Astrocyte (in vitro differentiated cells and primary cell): ENCODE measurements at regions not wholly inside any gene's neighbourhood (a gene's known extent, or its start where the extent isn't known, plus 50 kb on each side); places are given as distances from the start of the nearest gene placed in this dataset.

Source experiments
- DNase-seq: peaks from one replicate; pipeline ENCODE4 v3.0.0-alpha.2; 2010; ENCODE audit warnings: low read depth
- FAIRE-seq: peaks from 2 replicates; lab custom pipeline; 2011; peaks lifted over from hg19 to GRCh38; lab: Jason Lieb, UNC
- H2AFZ ChIP-seq: 2 replicates; pipeline ENCODE4 v1.6.0; 2012; ENCODE audit warnings: low read depth, low read length, inconsistent platforms
- H3K27ac ChIP-seq: 2 replicates; pipeline ENCODE4 v1.5.1; 2011; ENCODE audit warnings: low read depth, low read length, inconsistent platforms
- H3K27me3 ChIP-seq: 2 replicates; pipeline ENCODE4 v1.6.0; 2011; ENCODE audit warnings: low read length, inconsistent platforms; ENCODE audit not compliant: insufficient read depth
- H3K36me3 ChIP-seq: 2 replicates; pipeline ENCODE4 v1.5.1; 2011; ENCODE audit warnings: low read length, inconsistent platforms; ENCODE audit not compliant: insufficient read depth
- H3K4me1 ChIP-seq: 2 replicates; pipeline ENCODE4 v1.5.1; 2011; ENCODE audit warnings: low read length, inconsistent platforms; ENCODE audit not compliant: insufficient read depth
- H3K4me2 ChIP-seq: 2 replicates; pipeline ENCODE4 v1.6.0; 2012; ENCODE audit warnings: low read length, inconsistent platforms
- H3K4me3 ChIP-seq: 2 replicates; pipeline ENCODE4 v1.5.1; 2011; ENCODE audit warnings: low read depth, mild to moderate bottlenecking, low read length, inconsistent platforms; ENCODE audit not compliant: insufficient read depth
- H3K79me2 ChIP-seq: 2 replicates; pipeline ENCODE4 v1.6.0; 2012; ENCODE audit warnings: mild to moderate bottlenecking, low read length, inconsistent platforms; ENCODE audit not compliant: insufficient read depth
- H3K9ac ChIP-seq: 2 replicates; pipeline ENCODE4 v1.6.0; 2012; ENCODE audit warnings: mild to moderate bottlenecking, low read length, inconsistent platforms
- H3K9me3 ChIP-seq: 2 replicates; pipeline ENCODE4 v1.5.1; 2012; ENCODE audit warnings: low read depth, mild to moderate bottlenecking, low read length, inconsistent platforms; ENCODE audit not compliant: insufficient read depth
- H4K20me1 ChIP-seq: 2 replicates; pipeline ENCODE4 v1.6.0; 2012; ENCODE audit warnings: low read length, inconsistent platforms; ENCODE audit not compliant: insufficient read depth
- H3K27ac Mint-ChIP-seq: one replicate; pipeline ENCODE4 v1.8.0; 2021; ENCODE audit warnings: mild to moderate bottlenecking, mixed read lengths; ENCODE audit not compliant: unreplicated experiment
- H3K27me3 Mint-ChIP-seq: one replicate; pipeline ENCODE4 v1.8.0; 2021; ENCODE audit warnings: low read depth, mixed read lengths; ENCODE audit not compliant: unreplicated experiment
- H3K36me3 Mint-ChIP-seq: one replicate; pipeline ENCODE4 v1.8.0; 2021; ENCODE audit warnings: low read depth, mixed read lengths; ENCODE audit not compliant: unreplicated experiment
- H3K4me1 Mint-ChIP-seq: one replicate; pipeline ENCODE4 v1.8.0; 2021; ENCODE audit warnings: low read depth, mixed read lengths; ENCODE audit not compliant: unreplicated experiment
- H3K4me3 Mint-ChIP-seq: one replicate; pipeline ENCODE4 v1.8.0; 2021; ENCODE audit warnings: mild to moderate bottlenecking, moderate library complexity, mixed read lengths; ENCODE audit not compliant: unreplicated experiment
- H3K9me3 Mint-ChIP-seq: one replicate; pipeline ENCODE4 v1.8.0; 2021; ENCODE audit warnings: mild to moderate bottlenecking, mixed read lengths; ENCODE audit not compliant: unreplicated experiment
- EZH2 ChIP-seq: IDR thresholded peaks from 2 replicates; pipeline ENCODE4 v1.6.1; 2012; ENCODE audit warnings: mild to moderate bottlenecking, low read length, inconsistent platforms; ENCODE audit not compliant: insufficient read depth
- TF ChIP-seq, protein P1 (sequence below): IDR thresholded peaks from 2 replicates; pipeline ENCODE4 v1.5.1; 2011; ENCODE audit warnings: low read depth, mild to moderate bottlenecking, inconsistent platforms, low read length, moderate library complexity; ENCODE audit not compliant: insufficient read depth

DNA sequence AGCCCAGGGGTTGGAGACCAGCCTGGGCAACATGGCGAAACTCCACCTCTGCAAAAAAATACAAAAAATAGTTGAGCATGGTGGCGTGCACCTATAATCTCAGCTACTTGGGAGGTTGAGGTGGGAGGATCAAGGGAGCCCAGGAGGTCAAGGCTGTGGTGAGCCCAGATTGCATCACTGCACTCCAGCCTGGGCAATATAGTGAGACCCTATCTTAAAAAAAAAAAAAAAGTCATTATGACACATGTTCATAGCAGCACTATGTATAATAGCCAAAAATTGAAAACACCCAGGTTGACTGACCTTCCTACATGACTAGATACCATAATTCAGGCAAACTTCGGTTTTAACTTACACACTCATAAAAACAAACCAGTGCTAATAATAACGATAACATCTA lies 90.8 kb upstream of the RBPJ start:
- H3K27me3 ChIP-seq: no peaks in the 10 kb centered on the region
- H3K4me1 ChIP-seq: no peaks in the 10 kb centered on the region
- FAIRE-seq: no peak
- H3K79me2 ChIP-seq: no peaks in the 10 kb centered on the region
- no peaks in the 10 kb centered on the region for H3K36me3 Mint-ChIP-seq
- no peak overlapping the region for H3K27ac Mint-ChIP-seq
- peaks cover 6% of the 10 kb centered on the region for H3K9me3 Mint-ChIP-seq
- no peak for DNase-seq
- no peaks in the 10 kb centered on the region for H3K9me3 ChIP-seq
- H3K4me3 Mint-ChIP-seq: no peak overlapping the region
- H3K9ac ChIP-seq: no peak overlapping the region
- no peaks in the 10 kb centered on the region for H3K27me3 Mint-ChIP-seq
- H2AFZ ChIP-seq: no peak overlapping the region
- no peaks in the 10 kb centered on the region for H3K36me3 ChIP-seq
- no peaks in the 10 kb centered on the region for H3K4me1 Mint-ChIP-seq
- TF ChIP-seq, protein P1, sequence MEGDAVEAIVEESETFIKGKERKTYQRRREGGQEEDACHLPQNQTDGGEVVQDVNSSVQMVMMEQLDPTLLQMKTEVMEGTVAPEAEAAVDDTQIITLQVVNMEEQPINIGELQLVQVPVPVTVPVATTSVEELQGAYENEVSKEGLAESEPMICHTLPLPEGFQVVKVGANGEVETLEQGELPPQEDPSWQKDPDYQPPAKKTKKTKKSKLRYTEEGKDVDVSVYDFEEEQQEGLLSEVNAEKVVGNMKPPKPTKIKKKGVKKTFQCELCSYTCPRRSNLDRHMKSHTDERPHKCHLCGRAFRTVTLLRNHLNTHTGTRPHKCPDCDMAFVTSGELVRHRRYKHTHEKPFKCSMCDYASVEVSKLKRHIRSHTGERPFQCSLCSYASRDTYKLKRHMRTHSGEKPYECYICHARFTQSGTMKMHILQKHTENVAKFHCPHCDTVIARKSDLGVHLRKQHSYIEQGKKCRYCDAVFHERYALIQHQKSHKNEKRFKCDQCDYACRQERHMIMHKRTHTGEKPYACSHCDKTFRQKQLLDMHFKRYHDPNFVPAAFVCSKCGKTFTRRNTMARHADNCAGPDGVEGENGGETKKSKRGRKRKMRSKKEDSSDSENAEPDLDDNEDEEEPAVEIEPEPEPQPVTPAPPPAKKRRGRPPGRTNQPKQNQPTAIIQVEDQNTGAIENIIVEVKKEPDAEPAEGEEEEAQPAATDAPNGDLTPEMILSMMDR: no peak
- TF ChIP-seq EZH2: no peak
- H3K4me2 ChIP-seq: no peak overlapping the region
- H3K4me3 ChIP-seq: no peak overlapping the region
- H4K20me1 ChIP-seq: no peaks in the 10 kb centered on the region
- no peak overlapping the region for H3K27ac ChIP-seq

DNA sequence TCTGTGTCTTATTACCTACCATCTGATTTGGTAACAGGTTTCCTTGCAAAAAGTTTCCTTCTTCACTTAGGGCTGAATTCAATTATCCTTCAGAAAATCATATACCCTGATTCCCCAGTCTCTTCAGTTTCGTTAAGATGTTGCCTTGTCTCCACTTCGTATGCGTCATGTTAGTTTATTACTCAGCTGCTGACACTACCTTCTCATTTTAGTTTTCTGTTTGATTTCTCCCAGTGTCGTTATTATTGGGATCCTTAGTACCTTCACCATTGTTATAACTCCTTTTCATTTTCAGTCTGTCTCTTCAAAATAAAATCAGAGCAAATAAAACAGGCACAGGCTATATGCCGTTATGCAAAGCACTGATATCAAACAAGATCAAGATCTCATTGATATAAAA lies 87.5 kb upstream of the RBPJ start:
- no peaks in the 10 kb centered on the region for H3K27me3 ChIP-seq
- H3K4me1 ChIP-seq: peaks cover under 1% of the 10 kb centered on the region
- Mint-ChIP-seq H3K4me3 (no peak overlapping the region), H3K36me3 (no peaks in the 10 kb centered on the region), H3K27ac (no peak overlapping the region), H3K9me3 (no peaks in the 10 kb centered on the region), H3K4me1 (peaks cover 3% of the 10 kb centered on the region), H3K27me3 (no peaks in the 10 kb centered on the region)
- H3K9me3 ChIP-seq: no peaks in the 10 kb centered on the region
- no peak for FAIRE-seq
- no peak overlapping the region for H3K4me2 ChIP-seq
- TF ChIP-seq, protein P1: no peak
- TF ChIP-seq EZH2: no peak
- DNase-seq: no peak
- H3K4me3 ChIP-seq: no peak overlapping the region
- no peaks in the 10 kb centered on the region for H3K36me3 ChIP-seq
- H3K27ac ChIP-seq: no peak overlapping the region
- no peak overlapping the region for H2AFZ ChIP-seq
- H4K20me1 ChIP-seq: no peaks in the 10 kb centered on the region
- no peak overlapping the region for H3K9ac ChIP-seq
- H3K79me2 ChIP-seq: no peaks in the 10 kb centered on the region

DNA sequence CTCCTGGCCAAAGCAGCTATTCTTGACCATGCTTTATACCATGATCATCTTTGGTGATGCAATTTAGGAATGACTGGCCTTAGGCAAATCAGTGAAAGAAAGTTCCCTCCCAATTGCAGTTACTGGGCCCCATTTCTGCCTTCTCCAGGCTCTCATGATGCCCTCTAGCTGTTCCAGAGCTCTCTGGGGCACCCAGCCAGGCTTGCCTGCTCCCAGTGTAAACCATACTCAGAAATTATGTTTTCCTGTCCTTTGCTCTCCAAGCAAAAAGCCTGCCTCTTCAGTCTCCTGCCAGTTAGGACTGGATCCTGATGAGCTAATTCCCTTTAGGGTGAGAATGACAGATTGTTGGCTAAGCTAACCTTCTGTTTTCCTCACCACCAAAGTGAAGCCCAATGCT lies 85.3 kb upstream of the RBPJ start:
- Mint-ChIP-seq H3K36me3 (no peaks in the 10 kb centered on the region), H3K27ac (no peak overlapping the region), H3K4me1 (peaks cover 14% of the 10 kb centered on the region), H3K9me3 (no peaks in the 10 kb centered on the region), H3K4me3 (no peak overlapping the region), H3K27me3 (no peaks in the 10 kb centered on the region)
- no peak overlapping the region for H3K27ac ChIP-seq
- no peaks in the 10 kb centered on the region for H4K20me1 ChIP-seq
- H3K4me1 ChIP-seq: peaks cover 12% of the 10 kb centered on the region
- no peak overlapping the region for H3K9ac ChIP-seq
- no peaks in the 10 kb centered on the region for H3K9me3 ChIP-seq
- no peaks in the 10 kb centered on the region for H3K79me2 ChIP-seq
- TF ChIP-seq EZH2: no peak
- TF ChIP-seq, protein P1: no peak
- no peak overlapping the region for H2AFZ ChIP-seq
- H3K4me2 ChIP-seq: no peak overlapping the region
- FAIRE-seq (no peak), DNase-seq (peak; percentile 26)
- no peaks in the 10 kb centered on the region for H3K27me3 ChIP-seq
- H3K4me3 ChIP-seq: no peak overlapping the region
- H3K36me3 ChIP-seq: no peaks in the 10 kb centered on the region
